Activated naive CD4-positive, alpha-beta T cell treated with anti-CD3 and anti-CD28 coated beads, Interleukin-2, amount 50 U/mL, for 72 hours (primary cell): ENCODE measurements at regions not wholly inside any gene's neighbourhood (a gene's known extent, or its start where the extent isn't known, plus 50 kb on each side); places are given as distances from the start of the nearest gene placed in this dataset.

Experiments used
- ATAC-seq, 2 donors: fragments of 150-1000 bp; cut with Tn5 transposase; 2 replicates each; pipeline ENCODE4 v1.10.0; 2021; ENCODE audit warnings: mild to moderate bottlenecking in 2 of 2, moderate library complexity in 2 of 2
- DNase-seq, 2 donors: peaks; one replicate each; pipeline ENCODE4 v3.0.0; 2021 to 2022; ENCODE audit warnings: low spot score in 2 of 2
- H3K27ac Mint-ChIP-seq, 2 donors: one replicate each; pipeline ENCODE4 v1.8.0; 2022; ENCODE audit warnings: mild to moderate bottlenecking in 2 of 2, mixed read lengths in 2 of 2
- H3K36me3 Mint-ChIP-seq, 2 donors: one replicate each; pipeline ENCODE4 v1.8.0; 2022; ENCODE audit warnings: mixed read lengths in 2 of 2
- H3K9me3 Mint-ChIP-seq, 2 donors: one replicate each; pipeline ENCODE4 v1.8.0; 2022; ENCODE audit warnings: mixed read lengths in 2 of 2

GRCh38 chr11:115007851-115008250, 329.5 kb downstream of the NXPE2 start:
- Mint-ChIP-seq H3K27ac (no peak overlapping the region), H3K36me3 (no peaks in the 10 kb centered on the region), H3K9me3 (peaks cover 0 to 3% of the 10 kb centered on the region in 2 donors)
- ATAC-seq (no peak), DNase-seq (no peak)

GRCh38 chr11:115008799-115009198, 330.5 kb downstream of the NXPE2 start:
- ATAC-seq (no peak), DNase-seq (no peak)
- Mint-ChIP-seq H3K27ac (no peak overlapping the region), H3K9me3 (peaks cover 0 to 3% of the 10 kb centered on the region in 2 donors), H3K36me3 (no peaks in the 10 kb centered on the region)

GRCh38 chr11:115017529-115017928, 339.2 kb downstream of the NXPE2 start:
- no peak for ATAC-seq
- Mint-ChIP-seq H3K9me3 (peaks cover 18 to 22% of the 10 kb centered on the region in 2 donors), H3K36me3 (peaks cover 11 to 14% of the 10 kb centered on the region in 2 donors), H3K27ac (no peak overlapping the region)
- DNase-seq: no peak

- Mint-ChIP-seq H3K27ac (no peak overlapping the region), H3K9me3 (peaks cover 0 to 7% of the 10 kb centered on the region in 2 donors), H3K36me3 (peaks cover 0 to 4% of the 10 kb centered on the region in 2 donors)
- DNase-seq (no peak), ATAC-seq (no peak)
These were observed 351.8 kb downstream of the NXPE2 start for GRCh38 chr11:115030166-115030565.

- DNase-seq (no peak), ATAC-seq (no peak)
- Mint-ChIP-seq H3K9me3 (peaks cover 0 to 6% of the 10 kb centered on the region in 2 donors), H3K27ac (no peak overlapping the region), H3K36me3 (no peaks in the 10 kb centered on the region)
These were observed 358.3 kb downstream of the NXPE2 start for GRCh38 chr11:115036406-115037180.

GRCh38 chr11:115042002-115042401, 363.7 kb downstream of the NXPE2 start:
- no peak for ATAC-seq
- Mint-ChIP-seq H3K27ac (no peak overlapping the region), H3K9me3 (peaks cover 0 to 5% of the 10 kb centered on the region in 2 donors), H3K36me3 (no peaks in the 10 kb centered on the region)
- no peak for DNase-seq

- Mint-ChIP-seq H3K36me3 (no peaks in the 10 kb centered on the region), H3K9me3 (no peaks in the 10 kb centered on the region), H3K27ac (no peak overlapping the region)
- no peak for DNase-seq
- ATAC-seq: no peak
These were observed 369.3 kb downstream of the NXPE2 start for GRCh38 chr11:115047631-115048030.

- Mint-ChIP-seq H3K36me3 (no peaks in the 10 kb centered on the region), H3K9me3 (peaks cover 0 to 12% of the 10 kb centered on the region in 2 donors), H3K27ac (no peak overlapping the region)
- ATAC-seq: no peak
- DNase-seq: no peak
These were observed 371.5 kb downstream of the NXPE2 start for GRCh38 chr11:115049796-115050195.

GRCh38 chr11:115050756-115051155, 372.4 kb downstream of the NXPE2 start:
- DNase-seq (no peak), ATAC-seq (no peak)
- H3K27ac Mint-ChIP-seq: no peak overlapping the region
- H3K36me3 Mint-ChIP-seq: no peaks in the 10 kb centered on the region
- peaks cover 0 to 13% of the 10 kb centered on the region in 2 donors for H3K9me3 Mint-ChIP-seq

GRCh38 chr11:115051938-115052590, 373.7 kb downstream of the NXPE2 start:
- Mint-ChIP-seq H3K36me3 (no peaks in the 10 kb centered on the region), H3K27ac (no peak overlapping the region), H3K9me3 (peaks cover 7 to 23% of the 10 kb centered on the region in 2 donors)
- no peak for DNase-seq
- ATAC-seq: no peak

- H3K9me3 Mint-ChIP-seq: peaks cover 12 to 28% of the 10 kb centered on the region in 2 donors
- H3K36me3 Mint-ChIP-seq: no peaks in the 10 kb centered on the region
- DNase-seq: no peak
- no peak for ATAC-seq
- H3K27ac Mint-ChIP-seq: no peak overlapping the region
These were observed 374.3 kb downstream of the NXPE2 start for GRCh38 chr11:115052601-115053000.

GRCh38 chr11:115054570-115055538, 376.5 kb downstream of the NXPE2 start:
- Mint-ChIP-seq H3K36me3 (no peaks in the 10 kb centered on the region), H3K9me3 (peaks cover 12 to 28% of the 10 kb centered on the region in 2 donors), H3K27ac (no peak overlapping the region)
- no peak for ATAC-seq
- DNase-seq: no peak

GRCh38 chr11:115056514-115056913, 378.2 kb downstream of the NXPE2 start:
- H3K36me3 Mint-ChIP-seq: no peaks in the 10 kb centered on the region
- H3K27ac Mint-ChIP-seq: no peak overlapping the region
- DNase-seq (no peak), ATAC-seq (no peak)
- peaks cover 12 to 28% of the 10 kb centered on the region in 2 donors for H3K9me3 Mint-ChIP-seq

GRCh38 chr11:115060840-115061239, 382.5 kb downstream of the NXPE2 start:
- Mint-ChIP-seq H3K36me3 (no peaks in the 10 kb centered on the region), H3K27ac (no peak overlapping the region), H3K9me3 (peaks cover 12 to 14% of the 10 kb centered on the region in 2 donors)
- ATAC-seq: no peak
- DNase-seq: no peak

GRCh38 chr11:115065314-115065713, 387.0 kb downstream of the NXPE2 start:
- no peaks in the 10 kb centered on the region for H3K36me3 Mint-ChIP-seq
- DNase-seq: no peak
- no peak overlapping the region for H3K27ac Mint-ChIP-seq
- no peak for ATAC-seq
- H3K9me3 Mint-ChIP-seq: no peaks in the 10 kb centered on the region

GRCh38 chr11:115065830-115066664, 387.7 kb downstream of the NXPE2 start:
- Mint-ChIP-seq H3K36me3 (no peaks in the 10 kb centered on the region), H3K9me3 (no peaks in the 10 kb centered on the region), H3K27ac (no peak overlapping the region)
- ATAC-seq (peak in 1 of 2 donors; percentile 37), DNase-seq (no peak)
